Common myeloid progenitor, CD34-positive (primary cell): ENCODE measurements at regions not wholly inside any gene's neighbourhood (a gene's known extent, or its start where the extent isn't known, plus 50 kb on each side); places are given as distances from the start of the nearest gene placed in this dataset.
"Not testable (repeated sequence)": the region's sequence is repeated elsewhere in the genome, so short reads cannot be mapped to it uniquely, and the experiment has no call there.

Experiments
- CTCF ChIA-PET: fragments of 350-600 bp; sonication (Branson Sonifier 250); formaldehyde crosslinking; loops from one replicate; lab custom pipeline; 2021; ENCODE audit warnings: antibody characterized with exemption; lab: Charles Lee
- POLR2A ChIA-PET: fragments of 350-600 bp; sonication (Branson Sonifier 250); formaldehyde crosslinking; loops from one replicate; lab custom pipeline; 2021; ENCODE audit warnings: antibody characterized with exemption; lab: Charles Lee
- DNase-seq, 3 donors: peaks; one replicate each; pipeline versions ENCODE4 v3.0.0 to v3.0.0-alpha.2; 2013
- H3K27ac ChIP-seq, 2 experiments: 1 replicate in 1 of 2; 2 replicates in 1 of 2; pipeline ENCODE4 v1.7.0; 2013; ENCODE audit warnings: inconsistent platforms in 2 of 2, low read length in 2 of 2, mild to moderate bottlenecking in 2 of 2, low read depth in 1 of 2, moderate library complexity in 1 of 2; ENCODE audit not compliant: severe bottlenecking in 2 of 2, insufficient read depth in 1 of 2, poor library complexity in 1 of 2
- H3K27me3 ChIP-seq, 5 experiments: replicated peaks in 2 of 5; 1 replicate in 3 of 5; 2 replicates in 2 of 5; pipeline versions ENCODE4 v1.6.1 to v1.7.0; 2013; ENCODE audit warnings: low read length in 4 of 5, mild to moderate bottlenecking in 2 of 5, moderate library complexity in 2 of 5, inconsistent platforms in 1 of 5; ENCODE audit not compliant: insufficient read depth in 5 of 5, control insufficient read depth in 4 of 5
- H3K36me3 ChIP-seq, 4 experiments: 1 replicate in 2 of 4; 2 replicates in 2 of 4; pipeline versions ENCODE4 v1.6.1 to v1.7.0; 2013; ENCODE audit warnings: low read length in 3 of 4, control low read depth in 1 of 4, mild to moderate bottlenecking in 1 of 4; ENCODE audit not compliant: control insufficient read depth in 4 of 4, insufficient read depth in 4 of 4
- H3K4me1 ChIP-seq, 4 experiments: 1 replicate in 3 of 4; 2 replicates in 1 of 4; pipeline versions ENCODE4 v1.6.1 to v1.7.1; 2013; ENCODE audit warnings: low read length in 3 of 4, mild to moderate bottlenecking in 3 of 4, control low read depth in 1 of 4, inconsistent platforms in 1 of 4, moderate library complexity in 1 of 4; ENCODE audit not compliant: control insufficient read depth in 4 of 4, insufficient read depth in 4 of 4; ENCODE audit errors: control extremely low read depth in 1 of 4
- H3K4me3 ChIP-seq, 7 experiments: 1 replicate in 4 of 7; 2 replicates in 3 of 7; pipeline versions ENCODE4 v1.5.1 to v1.7.0; 2013; ENCODE audit warnings: mild to moderate bottlenecking in 7 of 7, low read length in 6 of 7, moderate library complexity in 6 of 7, inconsistent platforms in 2 of 7, low read depth in 2 of 7, control low read depth in 1 of 7; ENCODE audit not compliant: insufficient read depth in 4 of 7, control insufficient read depth in 1 of 7; ENCODE audit errors: extremely low read depth in 1 of 7
- H3K9me3 ChIP-seq, 5 experiments: 1 replicate in 4 of 5; 2 replicates in 1 of 5; pipeline versions ENCODE4 v1.6.1 to v1.7.1; 2013; ENCODE audit warnings: low read length in 4 of 5, mild to moderate bottlenecking in 2 of 5, inconsistent platforms in 1 of 5, low read depth in 1 of 5, moderate library complexity in 1 of 5; ENCODE audit not compliant: control insufficient read depth in 4 of 5, insufficient read depth in 2 of 5; ENCODE audit errors: control extremely low read depth in 1 of 5
- WGBS: methylation state at CpG from one replicate; pipeline ENCODE4 v1.1.5; 2013; ENCODE audit not compliant: insufficient coverage; 5-methylcytosine and 5-hydroxymethylcytosine counted together

- H3K36me3 ChIP-seq, CTCF ChIA-PET, DNase-seq, POLR2A ChIA-PET, H3K4me1 ChIP-seq, H3K9me3 ChIP-seq, H3K4me3 ChIP-seq, H3K27me3 ChIP-seq, H3K27ac ChIP-seq: not testable (repeated sequence)
- WGBS: 96% methylated on average over 6 of the region's 11 CpGs
Observed at GRCh38 chr12:8282181-8282580, 54.8 kb upstream of the FAM90A1 start.

GRCh38 chr12:8285681-8286080, 58.3 kb upstream of the FAM90A1 start:
- H3K4me1 ChIP-seq, H3K27me3 ChIP-seq, H3K4me3 ChIP-seq, CTCF ChIA-PET, DNase-seq, H3K36me3 ChIP-seq, POLR2A ChIA-PET, H3K9me3 ChIP-seq, H3K27ac ChIP-seq: not testable (repeated sequence)
- whole genome bisulfite sequencing: 100% methylated on average over 7 of the region's 10 CpGs

- H3K27me3 ChIP-seq, H3K4me1 ChIP-seq, H3K9me3 ChIP-seq, H3K27ac ChIP-seq, H3K36me3 ChIP-seq, DNase-seq, H3K4me3 ChIP-seq, POLR2A ChIA-PET, CTCF ChIA-PET: not testable (repeated sequence)
- 100% methylated on average over 3 of the region's 11 CpGs for WGBS
Observed at GRCh38 chr12:8291764-8292163, 64.3 kb upstream of the FAM90A1 start.

GRCh38 chr12:8294662-8295061, 67.2 kb upstream of the FAM90A1 start:
- POLR2A ChIA-PET, H3K27ac ChIP-seq: not testable (repeated sequence)
- 94% methylated on average over 2 of the region's 7 CpGs for WGBS

GRCh38 chr12:8308611-8309010, 81.2 kb upstream of the FAM90A1 start:
- 0% methylated on average over 1 of the region's 10 CpGs for WGBS
- CTCF ChIA-PET, H3K27ac ChIP-seq: not testable (repeated sequence)

More at GRCh38 chr12:8294662-8295061, 67.2 kb upstream of the FAM90A1 start:
- H3K9me3 ChIP-seq, CTCF ChIA-PET, H3K36me3 ChIP-seq, H3K4me3 ChIP-seq, DNase-seq, H3K4me1 ChIP-seq, H3K27me3 ChIP-seq: not testable (repeated sequence)

GRCh38 chr12:8315997-8316396, 88.6 kb upstream of the FAM90A1 start:
- WGBS: 79% methylated on average over 2 of the region's 4 CpGs
- POLR2A ChIA-PET, H3K9me3 ChIP-seq, H3K4me1 ChIP-seq, H3K27ac ChIP-seq, H3K27me3 ChIP-seq, H3K36me3 ChIP-seq, CTCF ChIA-PET, DNase-seq, H3K4me3 ChIP-seq: not testable (repeated sequence)

More at GRCh38 chr12:8308611-8309010, 81.2 kb upstream of the FAM90A1 start:
- DNase-seq, H3K4me3 ChIP-seq, POLR2A ChIA-PET, H3K4me1 ChIP-seq, H3K27me3 ChIP-seq, H3K36me3 ChIP-seq, H3K9me3 ChIP-seq: not testable (repeated sequence)

- 84% methylated on average over 4 of the region's 5 CpGs for WGBS
Observed at GRCh38 chr12:8317675-8318074, 90.3 kb upstream of the FAM90A1 start.

More at GRCh38 chr12:8317675-8318074, 90.3 kb upstream of the FAM90A1 start:
- H3K4me1 ChIP-seq, H3K27ac ChIP-seq, POLR2A ChIA-PET, H3K9me3 ChIP-seq, H3K4me3 ChIP-seq, H3K36me3 ChIP-seq, CTCF ChIA-PET, H3K27me3 ChIP-seq, DNase-seq: not testable (repeated sequence)
